Right lobe of liver (tissue), 6 donors: ENCODE measurements at regions not wholly inside any gene's neighbourhood (a gene's known extent, or its start where the extent isn't known, plus 50 kb on each side); places are given as distances from the start of the nearest gene placed in this dataset.

Experiments used
- ATAC-seq, 4 donors: fragments of 200-7000 bp; cut with Tn5 transposase; one replicate each; pipeline ENCODE4 v1.9.1; 2020; ENCODE audit warnings: mild to moderate bottlenecking in 4 of 4, moderate library complexity in 4 of 4
- DNase-seq, 3 donors: peaks; one replicate each; pipeline ENCODE4 v3.0.0-alpha.2; 2020
- H3K27ac ChIP-seq, 3 donors: fragments of 200-600 bp; one replicate each; pipeline ENCODE4 v1.8.0; 2022
- H3K27me3 ChIP-seq, 2 donors: fragments of 200-600 bp; one replicate each; pipeline ENCODE4 v1.8.0; 2022
- H3K36me3 ChIP-seq, 4 donors: fragments of 200-600 bp; sonication (generic) in 1 of 4; one replicate each; pipeline versions ENCODE4 v1.5.1 to v1.8.0; 2017 to 2022; ENCODE audit warnings: control low read depth in 1 of 4
- H3K4me1 ChIP-seq, 4 donors: fragments of 200-600 bp; sonication (generic) in 1 of 4; one replicate each; pipeline versions ENCODE4 v1.5.1 to v1.8.0; 2017 to 2022; ENCODE audit warnings: control low read depth in 1 of 4
- H3K4me3 ChIP-seq, 3 donors: fragments of 200-600 bp; one replicate each; pipeline ENCODE4 v1.8.0; 2022
- H3K9me3 ChIP-seq, 4 donors: fragments of 200-600 bp; sonication (generic) in 1 of 4; one replicate each; pipeline versions ENCODE4 v1.5.1 to v1.8.0; 2017 to 2022; ENCODE audit warnings: control low read depth in 1 of 4
- POLR2A ChIP-seq: fragments of 450-650 bp; IDR thresholded peaks from one replicate; pipeline ENCODE4 v1.6.1; 2017; ENCODE audit warnings: antibody characterized with exemption, mild to moderate bottlenecking
- WGBS: methylation state at CpG from one replicate; pipeline ENCODE4 v1.1.6; 2018; ENCODE audit warnings: low coverage, low lambda C conversion rate; ENCODE audit not compliant: insufficient coverage; ENCODE audit errors: missing lambda C conversion rate; 5-methylcytosine and 5-hydroxymethylcytosine counted together
- intact Hi-C, 2 donors: fragments of 100-400 bp; cut with DNase I; formaldehyde crosslinking; loops; one replicate each; pipeline versions ENCODE4 v1.11.2 to v1.14.1; 2022
- TF ChIP-seq, protein P1 (sequence below), 4 donors: fragments of 200-600 bp in 3 of 4; fragments of 450-650 bp in 1 of 4; IDR thresholded peaks; one replicate each; pipeline versions ENCODE4 v1.5.1 to v1.8.0; 2016 to 2022; ENCODE audit warnings: antibody characterized with exemption in 4 of 4, mild to moderate bottlenecking in 2 of 4
- donor health status: DM: no; HTN: yes; CAD: no.
- donor health status: DM: no; HTN: no; CAD: no.
- donor health status: DM: no; HTN: no; CAD: no.
- donor health status: DM: no; HTN: yes; CAD: no.
- donor health status: DM: no; HTN: yes; CAD: no.

DNA sequence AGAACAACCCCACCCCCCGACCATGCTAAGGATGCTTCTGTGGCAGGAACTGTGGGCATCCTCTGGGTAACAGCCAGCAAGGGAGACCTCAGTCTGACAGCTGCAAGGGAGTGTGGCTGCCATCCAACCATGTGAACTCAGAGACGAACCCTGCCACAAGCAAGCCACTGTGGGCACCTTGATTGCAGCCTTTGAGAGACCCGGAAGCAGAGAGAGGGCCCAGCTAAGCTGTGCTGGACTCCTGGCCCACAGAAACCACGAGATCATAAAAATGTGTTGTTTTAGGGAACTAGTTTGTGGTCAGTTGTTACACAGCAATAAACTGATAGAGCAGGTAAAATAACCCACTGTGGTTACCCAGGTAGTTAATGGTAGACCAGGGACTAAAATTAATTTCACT, 414.6 kb downstream of the CDH26 start:
- no peak overlapping the region for H3K4me3 ChIP-seq
- TF ChIP-seq, protein P1, sequence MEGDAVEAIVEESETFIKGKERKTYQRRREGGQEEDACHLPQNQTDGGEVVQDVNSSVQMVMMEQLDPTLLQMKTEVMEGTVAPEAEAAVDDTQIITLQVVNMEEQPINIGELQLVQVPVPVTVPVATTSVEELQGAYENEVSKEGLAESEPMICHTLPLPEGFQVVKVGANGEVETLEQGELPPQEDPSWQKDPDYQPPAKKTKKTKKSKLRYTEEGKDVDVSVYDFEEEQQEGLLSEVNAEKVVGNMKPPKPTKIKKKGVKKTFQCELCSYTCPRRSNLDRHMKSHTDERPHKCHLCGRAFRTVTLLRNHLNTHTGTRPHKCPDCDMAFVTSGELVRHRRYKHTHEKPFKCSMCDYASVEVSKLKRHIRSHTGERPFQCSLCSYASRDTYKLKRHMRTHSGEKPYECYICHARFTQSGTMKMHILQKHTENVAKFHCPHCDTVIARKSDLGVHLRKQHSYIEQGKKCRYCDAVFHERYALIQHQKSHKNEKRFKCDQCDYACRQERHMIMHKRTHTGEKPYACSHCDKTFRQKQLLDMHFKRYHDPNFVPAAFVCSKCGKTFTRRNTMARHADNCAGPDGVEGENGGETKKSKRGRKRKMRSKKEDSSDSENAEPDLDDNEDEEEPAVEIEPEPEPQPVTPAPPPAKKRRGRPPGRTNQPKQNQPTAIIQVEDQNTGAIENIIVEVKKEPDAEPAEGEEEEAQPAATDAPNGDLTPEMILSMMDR (IDR thresholded peaks at IDR 0.05), result no peak
- no peak for TF ChIP-seq POLR2A
- H3K4me1 ChIP-seq, result peaks cover 0 to 3% (median 0%) of the 10 kb centered on the region in 4 donors
- no peaks in the 10 kb centered on the region for H3K27me3 ChIP-seq
- no peak overlapping the region for H3K27ac ChIP-seq
- intact Hi-C loops, result no loop called here
- WGBS, result 21% methylated on average over 3 of the region's 4 CpGs
- ATAC-seq (no peak), DNase-seq (no peak)
- H3K36me3 ChIP-seq, result no peaks in the 10 kb centered on the region
- H3K9me3 ChIP-seq, result no peaks in the 10 kb centered on the region

DNA sequence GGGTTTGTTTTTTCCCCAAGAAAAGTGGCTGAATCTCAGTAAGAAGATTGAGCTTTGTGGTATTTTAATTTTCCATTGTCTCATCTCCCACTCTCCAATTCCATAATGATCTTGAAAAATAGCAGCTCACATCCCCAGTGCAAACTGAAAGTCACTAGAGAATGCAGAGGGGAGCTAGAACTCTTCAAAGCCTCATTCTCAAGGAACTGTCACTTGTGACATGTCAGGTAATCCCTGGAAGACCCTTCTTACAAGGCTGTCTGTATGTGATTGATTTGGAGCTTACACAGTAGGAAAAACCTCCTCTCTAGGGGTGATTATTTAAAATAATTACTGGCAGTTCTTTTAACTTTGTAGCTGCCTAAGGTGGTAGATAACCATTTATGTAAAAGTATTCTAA, 420.4 kb downstream of the CDH26 start:
- ATAC-seq (no peak), DNase-seq (no peak)
- H3K27ac ChIP-seq, result no peak overlapping the region
- H3K9me3 ChIP-seq, result no peaks in the 10 kb centered on the region
- TF ChIP-seq, protein P1 (IDR thresholded peaks at IDR 0.05), result no peak
- no peak for TF ChIP-seq POLR2A
- intact Hi-C loops, result no loop called here
- no peaks in the 10 kb centered on the region for H3K36me3 ChIP-seq
- no peaks in the 10 kb centered on the region for H3K4me1 ChIP-seq
- H3K27me3 ChIP-seq, result no peaks in the 10 kb centered on the region
- H3K4me3 ChIP-seq, result no peak overlapping the region

DNA sequence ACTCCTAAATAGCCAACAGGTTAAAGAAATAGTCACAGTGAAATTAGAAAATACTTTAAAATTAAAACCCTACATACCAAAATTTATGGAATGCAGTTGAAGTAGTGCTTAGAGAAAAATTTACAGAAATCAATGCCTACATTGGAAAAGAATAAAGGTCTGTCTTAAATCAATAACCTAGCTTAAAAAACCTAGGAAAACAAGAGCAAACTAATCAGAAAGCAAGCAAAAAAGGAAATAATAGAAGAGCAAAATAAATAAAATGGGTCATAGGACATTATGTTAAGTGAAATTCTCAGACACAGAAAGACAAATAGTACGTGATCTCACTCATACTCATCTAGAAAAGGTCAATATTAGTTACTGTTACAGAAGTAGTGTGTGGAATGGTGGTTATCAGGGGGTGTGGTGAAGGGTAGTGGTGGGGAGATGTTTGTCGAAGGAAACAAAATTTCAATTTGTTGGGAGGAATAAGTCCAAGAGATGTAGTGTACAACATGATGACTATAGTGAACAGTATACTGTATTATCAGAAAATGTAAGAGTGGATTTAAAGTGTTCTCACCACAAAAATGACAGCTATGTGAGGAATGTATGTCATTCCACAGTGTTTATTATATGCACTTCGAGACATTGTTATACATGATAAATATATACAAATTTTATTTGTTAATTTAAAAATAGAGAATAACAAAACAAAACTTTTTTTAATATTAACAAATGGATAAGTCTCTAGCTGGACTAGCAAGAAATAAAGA, 423.6 kb downstream of the CDH26 start:
- no peak for DNase-seq
- H3K27ac ChIP-seq, result no peak overlapping the region
- TF ChIP-seq, protein P1 (IDR thresholded peaks at IDR 0.05), result no peak
- no peak for TF ChIP-seq POLR2A
- H3K27me3 ChIP-seq, result no peaks in the 10 kb centered on the region
- no peaks in the 10 kb centered on the region for H3K9me3 ChIP-seq
- 43% methylated on average over 3 of the region's 3 CpGs for WGBS
- no peaks in the 10 kb centered on the region for H3K36me3 ChIP-seq
- intact Hi-C loops, result no loop called here
- no peak for ATAC-seq
- H3K4me1 ChIP-seq, result no peaks in the 10 kb centered on the region
- no peak overlapping the region for H3K4me3 ChIP-seq

DNA sequence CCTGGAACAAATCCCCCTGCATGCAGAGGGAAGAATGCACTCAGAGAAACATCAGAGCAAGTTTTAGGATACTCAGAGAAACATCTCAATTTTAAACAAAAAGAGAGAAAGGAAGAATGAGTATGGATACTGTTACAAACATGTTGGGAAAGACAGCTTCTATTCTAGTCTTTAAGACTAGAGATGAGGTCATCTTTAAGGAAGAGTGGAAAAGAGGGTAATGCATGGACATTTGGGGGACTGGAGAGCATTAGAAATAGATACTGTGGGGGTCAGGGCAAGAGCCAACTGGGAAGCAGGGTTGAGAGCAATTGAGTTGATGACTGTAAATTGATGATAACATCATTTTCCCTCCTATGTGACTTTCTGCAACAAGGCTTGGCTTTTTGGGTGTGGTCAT, 431.2 kb downstream of the CDH26 start:
- Histone ChIP-seq H3K4me3 (no peak overlapping the region), H3K27ac (no peak overlapping the region), H3K9me3 (no peaks in the 10 kb centered on the region), H3K4me1 (no peaks in the 10 kb centered on the region), H3K27me3 (no peaks in the 10 kb centered on the region), H3K36me3 (no peaks in the 10 kb centered on the region)
- intact Hi-C loops, result no loop called here
- no peak for TF ChIP-seq POLR2A
- ATAC-seq (no peak), DNase-seq (no peak)

DNA sequence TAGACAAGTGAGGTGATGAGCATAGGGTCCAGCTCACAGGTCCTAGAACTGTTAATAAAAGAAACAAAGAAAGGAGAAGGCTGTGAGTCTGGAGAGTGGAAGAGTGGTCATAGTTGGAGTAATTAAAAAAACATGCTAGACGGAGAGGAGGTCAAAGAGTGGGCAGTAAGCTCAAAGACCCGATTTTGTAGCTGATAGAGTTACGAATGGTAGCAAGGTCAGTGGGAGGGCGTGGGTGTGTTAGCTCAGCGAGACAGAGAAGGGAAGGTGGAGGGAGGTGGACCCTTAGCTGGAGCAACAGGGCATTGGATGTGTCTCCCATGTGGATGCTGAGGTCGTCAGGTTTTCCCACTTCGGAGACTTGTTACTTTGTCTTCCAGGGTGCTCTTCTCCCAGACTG, 431.7 kb downstream of the CDH26 start:
- no peak for TF ChIP-seq POLR2A
- TF ChIP-seq, protein P1 (IDR thresholded peaks at IDR 0.05), result no peak
- H3K36me3 ChIP-seq, result no peaks in the 10 kb centered on the region
- no peaks in the 10 kb centered on the region for H3K27me3 ChIP-seq
- intact Hi-C loops, result no loop called here
- ATAC-seq, result no peak
- no peak overlapping the region for H3K4me3 ChIP-seq
- H3K4me1 ChIP-seq, result no peaks in the 10 kb centered on the region
- no peak for DNase-seq
- H3K9me3 ChIP-seq, result no peaks in the 10 kb centered on the region
- WGBS, result 40% methylated on average over 4 of the region's 7 CpGs
- H3K27ac ChIP-seq, result no peak overlapping the region
